Thoracic aorta (tissue), 2 donors: ENCODE measurements at regions not wholly inside any gene's neighbourhood (a gene's known extent, or its start where the extent isn't known, plus 50 kb on each side); places are given as distances from the start of the nearest gene placed in this dataset.

ENCODE experiments used
- ATAC-seq: fragments of 150-250 bp; one replicate; pipeline ENCODE4 v1.8.0; 2017; ENCODE audit warnings: low read depth; ENCODE audit not compliant: insufficient number of reproducible peaks, low FRiP score
- DNase-seq: peaks from one replicate; pipeline ENCODE4 v3.0.0-alpha.2; 2020; ENCODE audit warnings: low spot score
- H3K27ac ChIP-seq, 2 donors: fragments of 200-600 bp; sonication (generic); 1 replicate in 1 of 2; 2 replicates in 1 of 2; pipeline ENCODE4 v1.5.1; 2016; ENCODE audit warnings: mild to moderate bottlenecking in 2 of 2, moderate library complexity in 2 of 2
- H3K27me3 ChIP-seq: fragments of 200-600 bp; sonication (generic); replicated peaks from 2 replicates; pipeline ENCODE4 v1.6.0; 2016; ENCODE audit warnings: mild to moderate bottlenecking; ENCODE audit not compliant: insufficient read depth
- H3K36me3 ChIP-seq: fragments of 200-600 bp; sonication (generic); one replicate; pipeline ENCODE4 v1.5.1; 2016
- H3K4me1 ChIP-seq, 2 donors: fragments of 200-600 bp; sonication (generic); 1 replicate in 1 of 2; 2 replicates in 1 of 2; pipeline versions ENCODE4 v1.5.1 to v1.6.0; 2016; ENCODE audit warnings: low read depth in 2 of 2, mild to moderate bottlenecking in 1 of 2; ENCODE audit not compliant: control insufficient read depth in 1 of 2
- H3K4me3 ChIP-seq: fragments of 200-600 bp; sonication (generic); 2 replicates; pipeline ENCODE4 v1.5.1; 2016; ENCODE audit warnings: mild to moderate bottlenecking
- H3K9me3 ChIP-seq: fragments of 200-600 bp; sonication (generic); 2 replicates; pipeline ENCODE4 v1.5.1; 2016
- CTCF ChIP-seq: fragments of 200-600 bp; sonication (generic); IDR thresholded peaks from one replicate; pipeline ENCODE4 v1.5.1; 2019; ENCODE audit warnings: antibody characterized with exemption

- no peaks in the 10 kb centered on the region for H3K9me3 ChIP-seq
- no peak for DNase-seq
- H3K4me1 ChIP-seq, result no peaks in the 10 kb centered on the region
- H3K27ac ChIP-seq, result no peak overlapping the region
- no peaks in the 10 kb centered on the region for H3K36me3 ChIP-seq
- no peak for ATAC-seq
- no peak overlapping the region for H3K4me3 ChIP-seq
- H3K27me3 ChIP-seq, result no peaks in the 10 kb centered on the region
- TF ChIP-seq CTCF, result no peak
These were observed 64.8 kb upstream of the ADCY2 start for GRCh38 chr5:7331131-7331530.
